Activated CD4-positive, CD25-positive, alpha-beta regulatory T cell (primary cell): ENCODE measurements at regions not wholly inside any gene's neighbourhood (a gene's known extent, or its start where the extent isn't known, plus 50 kb on each side); places are given as distances from the start of the nearest gene placed in this dataset.
"Not testable (repeated sequence)": the region's sequence is repeated elsewhere in the genome, so short reads cannot be mapped to it uniquely, and the experiment has no call there.

ENCODE experiments used
- DNase-seq, 4 experiments: peaks; one replicate each; lab custom pipeline; 2025; lab: John Stamatoyannopoulos, UW

GRCh38 chr5:1731091-1731639 lies 68.5 kb downstream of the MRPL36 start:
- no peak for DNase-seq

DNA sequence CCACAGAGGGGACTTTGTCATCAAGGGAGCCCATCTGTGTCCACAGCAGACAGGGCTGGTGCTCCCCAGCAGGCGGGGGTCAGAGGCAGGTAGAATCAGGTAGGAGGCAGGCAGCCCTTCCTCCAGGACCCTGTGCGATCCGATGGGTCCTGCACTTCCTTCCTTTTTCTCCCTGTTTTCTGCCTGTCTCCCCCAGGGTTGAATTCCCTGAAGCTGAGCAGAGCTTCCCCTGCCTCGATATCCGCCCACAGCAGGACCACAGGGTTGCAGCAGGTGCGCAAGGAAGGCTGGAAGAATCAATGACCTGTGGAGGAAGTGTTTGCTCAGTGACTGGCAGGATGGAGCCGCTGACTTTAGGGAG lies 69.2 kb downstream of the MRPL36 start:
- DNase-seq, result no peak

GRCh38 chr5:1729641-1730486 lies 69.8 kb downstream of the MRPL36 start:
- DNase-seq, result no peak

GRCh38 chr5:1728846-1729245 lies 70.8 kb downstream of the MRPL36 start:
- DNase-seq, result no peak

- DNase-seq, result no peak
Observed at GRCh38 chr5:1727571-1727970, 72.1 kb downstream of the MRPL36 start.

- no peak for DNase-seq
Observed at GRCh38 chr5:1726956-1727355, 72.7 kb downstream of the MRPL36 start.

DNA sequence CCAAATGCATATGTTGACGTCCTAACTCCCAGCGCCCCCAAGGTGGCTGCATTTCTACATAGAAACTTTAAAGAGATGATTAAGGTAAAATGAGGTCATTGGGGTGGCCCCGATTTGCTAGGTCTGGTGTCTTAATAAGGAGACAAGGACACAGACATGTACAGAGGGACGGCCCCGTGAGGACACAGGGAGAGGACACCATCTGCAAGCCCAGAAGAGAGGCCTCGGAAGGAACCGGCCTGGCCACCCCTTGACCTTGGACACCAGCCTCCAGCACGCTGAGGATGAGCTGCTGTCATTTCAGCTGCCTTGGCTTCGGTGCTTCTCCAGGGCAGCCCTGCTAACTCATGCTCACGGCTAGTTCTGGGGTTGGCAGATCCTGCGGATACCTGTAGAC lies 73.2 kb downstream of the MRPL36 start:
- no peak for DNase-seq

DNA sequence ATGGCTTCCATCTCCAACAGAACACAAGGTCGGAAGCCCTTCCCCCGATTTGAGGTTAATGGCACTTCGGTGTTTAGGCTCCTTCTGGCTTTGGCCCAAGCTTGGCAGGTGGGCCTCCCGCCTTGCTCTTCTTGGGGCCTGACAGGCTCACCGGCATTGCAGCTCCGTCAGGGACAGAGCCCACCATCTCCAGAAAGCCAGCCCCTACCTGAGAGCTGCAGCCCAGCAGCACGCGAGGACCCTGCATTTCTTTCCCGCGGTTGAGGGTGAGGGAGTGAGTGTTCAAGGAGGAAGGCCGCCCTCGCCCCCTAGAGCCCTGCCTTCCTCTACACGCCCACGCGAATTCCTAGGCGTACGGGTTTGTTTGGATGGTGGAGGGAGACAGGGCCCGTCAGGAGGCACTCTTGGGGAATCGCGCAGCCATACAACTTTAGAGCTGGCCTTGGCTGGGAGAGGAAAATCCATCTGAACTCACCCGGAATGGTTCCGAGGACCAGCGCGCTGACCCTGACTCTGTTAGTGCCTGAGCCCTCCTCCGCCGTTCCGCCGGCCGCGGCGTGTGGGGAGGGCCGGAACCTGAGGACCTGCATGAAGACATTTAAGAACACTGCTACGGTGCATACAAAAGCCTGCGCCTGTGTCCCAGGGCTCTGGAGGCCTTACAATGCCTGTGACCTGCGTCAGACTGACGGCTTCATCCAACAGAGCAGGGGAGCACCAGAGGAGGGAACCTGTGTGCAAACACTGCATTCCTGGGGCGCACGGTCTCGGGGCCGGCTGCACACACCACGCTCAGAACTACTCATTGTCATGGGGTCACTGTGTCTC lies 73.8 kb downstream of the MRPL36 start:
- no peak for DNase-seq

DNA sequence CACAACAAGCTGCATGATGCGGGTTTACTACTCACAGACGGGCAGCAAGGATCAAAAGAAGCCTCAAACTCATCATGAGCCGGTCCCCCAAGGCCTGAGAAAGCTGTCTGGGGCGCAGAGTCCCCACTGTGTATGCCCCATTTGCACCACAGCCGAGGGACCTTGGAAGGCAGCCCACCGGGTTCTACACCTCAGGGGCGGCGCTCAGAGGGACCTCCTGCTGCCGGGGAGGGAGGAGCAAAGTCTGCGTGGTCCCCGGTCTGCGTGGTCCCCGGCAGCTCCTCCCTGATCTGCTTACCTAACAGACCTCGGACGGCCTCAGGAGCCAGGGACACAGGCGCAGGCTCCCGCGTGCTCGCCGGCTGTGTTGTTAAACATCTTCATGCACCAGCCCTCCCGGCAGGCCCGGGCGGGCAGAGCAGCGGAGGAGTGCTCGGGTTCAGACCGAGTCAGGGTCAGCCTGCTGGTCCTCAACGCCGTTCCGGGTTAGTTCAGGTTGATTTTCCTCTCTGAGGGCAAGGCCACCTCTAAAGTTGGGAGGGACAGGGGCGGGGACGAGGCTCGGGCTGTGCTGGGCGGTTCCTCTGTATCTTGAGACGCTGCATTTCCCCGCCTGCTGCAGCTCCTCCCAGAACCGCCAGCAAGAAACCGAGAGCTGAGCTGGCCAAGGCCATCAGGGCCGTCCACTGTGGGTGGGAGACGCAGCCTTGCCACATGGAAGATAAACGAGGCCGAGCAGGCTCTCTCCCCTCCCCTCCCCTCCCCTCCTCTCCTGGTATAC lies 74.6 kb downstream of the MRPL36 start:
- DNase-seq, result no peak

DNA sequence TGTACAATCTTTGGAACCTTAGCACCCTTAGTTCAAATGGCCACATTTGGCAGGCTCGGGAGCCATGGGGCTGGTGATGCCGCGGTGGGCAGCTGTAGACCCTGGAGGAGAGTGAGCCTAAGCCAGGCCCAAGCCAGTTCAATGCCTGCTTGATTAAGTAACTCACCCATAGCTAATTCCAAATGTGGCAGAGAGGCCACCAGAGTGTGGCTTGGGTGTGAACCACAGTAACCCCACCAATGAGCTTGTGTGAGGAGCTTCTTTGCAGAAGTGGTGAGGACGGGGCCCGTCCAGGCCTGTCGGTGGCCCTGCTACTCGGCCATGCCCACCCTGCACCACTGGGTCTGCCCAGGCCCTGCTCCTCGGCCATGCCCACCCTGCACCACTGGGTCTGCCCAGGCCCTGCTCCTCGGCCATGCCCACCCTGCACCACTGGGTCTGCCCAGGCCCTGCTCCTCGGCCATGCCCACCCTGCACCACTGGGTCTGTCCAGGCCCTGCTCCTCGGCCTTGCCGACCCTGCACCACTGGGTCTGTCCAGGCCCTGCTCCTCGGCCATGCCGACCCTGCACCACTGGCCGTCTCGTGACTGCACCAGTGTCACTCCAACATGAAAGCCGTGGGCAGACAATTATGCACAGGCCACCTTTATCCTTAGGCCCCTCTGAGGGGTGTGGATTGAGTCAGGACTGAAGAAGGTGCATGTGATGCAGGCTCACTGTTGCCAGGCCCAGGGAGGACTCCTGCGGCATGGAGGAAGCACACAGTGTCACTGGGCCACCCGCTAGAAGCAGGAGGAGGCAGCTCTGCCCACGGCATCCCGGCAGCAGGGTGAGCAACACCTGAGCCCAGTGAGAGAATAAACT lies 75.4 kb downstream of the MRPL36 start:
- no peak for DNase-seq

- DNase-seq, result no peak
Observed at GRCh38 chr5:1723476-1723875, 76.2 kb downstream of the MRPL36 start.

DNA sequence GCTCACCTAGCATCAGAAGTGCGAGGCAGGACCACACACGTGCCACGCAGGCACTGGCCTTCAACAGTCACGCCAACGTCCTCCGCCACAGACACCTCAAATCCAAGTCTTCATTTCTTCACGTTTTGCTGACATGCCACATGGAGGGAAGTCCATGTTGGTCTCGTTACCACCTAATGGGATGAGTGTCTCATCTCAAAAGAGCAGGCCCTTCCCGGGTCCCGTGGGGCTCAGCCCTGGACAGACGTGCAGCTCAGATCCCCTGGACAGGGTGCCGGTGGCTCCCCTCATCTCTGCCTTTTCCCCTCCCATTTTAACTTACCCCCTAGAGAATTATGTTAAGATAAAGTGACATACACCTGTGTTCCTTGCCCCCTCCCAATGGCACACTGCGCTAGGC lies 76.8 kb downstream of the MRPL36 start:
- DNase-seq, result no peak

GRCh38 chr5:1720396-1721110 lies 79.1 kb downstream of the MRPL36 start:
- no peak for DNase-seq

GRCh38 chr5:1719860-1720259 lies 79.8 kb downstream of the MRPL36 start:
- no peak for DNase-seq

DNA sequence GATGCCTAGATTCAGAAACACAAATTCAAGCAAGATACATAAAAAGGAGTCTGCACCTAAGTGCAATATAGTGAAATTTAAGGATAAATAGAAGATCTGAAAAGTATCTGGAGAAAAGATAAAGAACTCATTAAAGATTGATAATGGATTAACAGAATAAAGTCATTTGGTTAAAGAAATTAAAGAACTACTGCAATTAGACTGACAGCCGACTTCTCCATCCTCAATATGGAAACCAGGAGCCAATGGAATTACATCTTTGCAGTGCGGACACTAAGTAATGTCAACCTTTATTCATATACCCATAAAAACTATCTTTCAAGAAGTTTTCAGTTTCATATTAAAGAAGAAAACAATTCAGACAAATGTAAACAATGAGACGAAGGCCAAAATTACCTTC lies 81.0 kb downstream of the MRPL36 start:
- DNase-seq, result no peak

DNA sequence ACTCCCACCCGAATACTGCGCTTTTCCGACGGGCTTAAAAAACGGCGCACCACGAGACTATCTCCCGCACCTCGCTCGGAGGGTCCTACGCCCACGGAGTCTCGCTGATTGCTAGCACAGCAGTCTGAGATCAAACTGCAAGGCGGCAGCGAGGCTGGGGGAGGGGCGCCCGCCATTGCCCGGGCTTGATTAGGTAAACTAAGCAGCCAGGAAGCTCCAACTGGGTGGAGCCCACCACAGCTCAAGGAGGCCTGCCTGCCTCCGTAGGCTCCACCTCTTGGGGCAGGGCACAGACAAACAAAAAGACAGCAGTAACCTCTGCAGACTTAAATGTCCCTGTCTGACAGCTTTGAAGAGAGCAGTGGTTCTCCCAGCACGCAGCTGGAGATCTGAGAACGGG lies 89.5 kb downstream of the MRPL36 start:
- DNase-seq, result not testable (repeated sequence)

DNA sequence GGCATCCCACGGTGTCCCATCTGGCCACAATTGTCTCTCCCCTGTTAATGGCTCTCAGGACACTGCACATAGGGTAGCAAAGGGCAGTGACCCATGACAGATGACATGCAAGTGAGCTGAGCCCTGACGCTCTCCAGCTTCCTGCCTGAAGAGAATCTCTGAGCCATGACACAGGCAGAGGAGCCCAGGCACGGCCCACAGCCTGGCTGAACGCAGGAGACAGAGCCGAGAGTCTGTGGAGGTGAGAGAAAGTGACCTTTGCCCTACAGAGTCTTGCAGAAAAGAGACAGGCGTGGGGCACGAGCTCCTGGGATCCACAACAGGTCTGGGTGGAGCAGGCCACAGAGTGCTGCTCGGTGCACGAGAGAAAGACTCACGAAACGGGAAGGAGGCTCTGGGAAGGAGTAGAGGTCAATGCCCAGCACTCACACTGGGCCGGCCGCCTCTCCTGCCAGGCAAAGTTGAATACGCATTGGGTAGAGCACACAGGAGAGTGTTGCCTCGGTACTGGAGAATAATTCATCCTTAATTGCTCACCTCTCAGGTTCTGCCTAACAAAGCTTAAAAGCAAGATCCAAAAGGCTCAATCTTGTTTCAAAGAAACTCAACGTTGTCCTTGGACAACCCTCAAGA lies 90.3 kb downstream of the MRPL36 start:
- no peak for DNase-seq

DNA sequence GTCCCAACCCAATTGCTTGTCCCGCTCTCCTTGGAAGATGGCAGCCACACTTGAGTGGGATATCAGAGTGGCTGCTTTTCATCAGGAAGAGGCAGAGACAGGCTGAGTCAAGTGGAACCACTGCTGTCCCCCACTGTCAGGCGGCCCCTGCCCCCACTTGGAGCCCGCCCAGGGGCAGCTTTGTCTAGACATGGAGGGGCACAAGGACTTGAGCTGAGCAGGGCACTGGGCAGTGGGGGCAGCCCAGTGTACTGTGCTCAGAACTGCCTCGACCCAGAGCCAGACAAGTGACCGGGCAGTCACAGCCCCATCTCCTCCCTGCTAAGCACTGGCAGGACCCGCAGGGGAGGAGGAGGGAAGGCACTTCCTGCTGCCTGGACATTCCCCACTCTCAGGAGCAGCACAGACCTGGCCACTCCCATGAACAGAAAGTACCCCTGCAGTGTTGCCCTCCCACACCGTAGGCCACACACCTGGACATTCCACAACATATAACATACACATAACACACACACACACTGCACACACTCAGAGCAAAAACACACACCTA lies 91.0 kb downstream of the MRPL36 start:
- DNase-seq, result no peak

GRCh38 chr5:1707467-1707866 lies 92.2 kb downstream of the MRPL36 start:
- DNase-seq, result no peak

GRCh38 chr5:1706428-1706827 lies 93.2 kb downstream of the MRPL36 start:
- no peak for DNase-seq
